ENCODE measurements at regions not wholly inside any gene's neighbourhood (a gene's known extent, or its start where the extent isn't known, plus 50 kb on each side); places are given as distances from the start of the nearest gene placed in this dataset.
"Not testable (repeated sequence)": the region's sequence is repeated elsewhere in the genome, so short reads cannot be mapped to it uniquely, and the experiment has no call there.

DNA sequence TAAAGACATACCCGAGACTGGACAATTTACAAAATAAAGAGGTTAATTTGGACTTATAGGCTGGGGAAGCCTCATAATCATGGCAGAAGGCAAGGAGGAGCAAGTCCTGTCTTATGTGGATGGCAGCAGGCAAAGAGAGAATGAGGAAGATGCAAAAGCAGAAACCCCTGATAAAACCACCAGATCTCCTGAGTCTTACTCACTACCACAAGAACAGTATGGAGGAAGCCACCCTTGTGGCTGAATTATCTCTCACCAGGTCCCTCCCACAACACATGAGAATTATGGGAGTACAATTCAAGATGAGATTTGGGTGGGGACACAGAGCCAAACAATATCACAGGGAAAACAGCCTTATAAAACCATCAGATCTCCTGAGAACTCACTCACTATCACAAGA, 61.6 kb upstream of the DCLK2 start:
- H3K4me1 ChIP-seq (ENCODE audit: control insufficient read depth, insufficient read depth, low read length); H3K27ac ChIP-seq (ENCODE audit: low read length); H3K27me3 ChIP-seq (ENCODE audit: control insufficient read depth, insufficient read depth, low read length); H3K9me3 ChIP-seq (replicated peaks; ENCODE audit: control insufficient read depth, low read depth, low read length); DNase-seq; H3K4me3 ChIP-seq (ENCODE audit: low read length); H3K36me3 ChIP-seq (ENCODE audit: control insufficient read depth, insufficient read depth, low read length): not testable (repeated sequence)
- WGBS (ENCODE audit: insufficient coverage) = no CpG with 5 or more reads among the region's 1 CpG

DNA sequence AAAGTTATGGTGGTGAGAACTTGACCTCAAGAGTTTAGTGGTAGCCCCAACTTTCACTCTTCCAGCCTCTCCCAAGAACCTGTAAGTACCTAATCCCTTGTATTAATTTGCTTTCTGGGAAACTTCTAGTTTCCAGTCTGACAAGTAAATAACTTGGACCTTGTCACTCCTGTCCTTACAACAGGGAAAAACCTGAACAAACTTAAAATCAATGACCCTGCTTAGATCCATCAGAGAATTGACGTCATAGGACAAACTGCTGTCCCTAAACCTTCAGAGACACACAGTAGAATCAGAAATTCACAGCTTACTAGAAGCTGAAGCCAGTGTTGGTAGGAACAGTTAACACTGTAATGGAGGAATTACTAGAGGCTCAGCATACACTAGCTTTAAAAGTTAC, 60.0 kb upstream of the DCLK2 start:
- no peak for DNase-seq
- Histone ChIP-seq H3K4me1 (ENCODE audit: control insufficient read depth, insufficient read depth, low read length) (no peaks in the 10 kb centered on the region), H3K36me3 (ENCODE audit: control insufficient read depth, insufficient read depth, low read length) (no peaks in the 10 kb centered on the region), H3K4me3 (ENCODE audit: low read length) (no peak overlapping the region), H3K27ac (ENCODE audit: low read length) (no peak overlapping the region), H3K9me3 (replicated peaks; ENCODE audit: control insufficient read depth, low read depth, low read length) (no peaks in the 10 kb centered on the region), H3K27me3 (ENCODE audit: control insufficient read depth, insufficient read depth, low read length) (no peaks in the 10 kb centered on the region)
- WGBS (ENCODE audit: insufficient coverage) = no CpG with 5 or more reads among the region's 1 CpG

DNA sequence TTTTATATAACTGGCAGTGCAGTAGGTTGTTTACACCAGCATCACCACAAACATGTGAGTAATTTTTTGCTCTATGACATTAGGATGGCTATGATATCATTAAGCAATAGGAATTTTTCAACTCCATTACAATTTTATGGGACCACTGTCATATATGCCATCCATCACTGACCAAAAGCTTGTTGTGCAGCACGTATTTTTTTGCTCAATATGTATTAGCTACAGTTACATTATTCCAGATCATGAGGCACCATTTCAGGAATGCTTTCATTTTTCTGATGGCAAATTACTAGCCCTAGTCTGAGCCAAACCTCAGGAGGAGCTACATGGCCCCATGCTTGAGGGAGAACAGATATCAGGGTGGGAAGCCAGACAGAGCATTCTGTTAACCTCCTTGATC, 56.8 kb upstream of the DCLK2 start:
- Histone ChIP-seq H3K27me3 (ENCODE audit: control insufficient read depth, insufficient read depth, low read length) (no peaks in the 10 kb centered on the region), H3K27ac (ENCODE audit: low read length) (no peak overlapping the region), H3K9me3 (replicated peaks; ENCODE audit: control insufficient read depth, low read depth, low read length) (peaks cover 2% of the 10 kb centered on the region), H3K36me3 (ENCODE audit: control insufficient read depth, insufficient read depth, low read length) (no peaks in the 10 kb centered on the region), H3K4me3 (ENCODE audit: low read length) (no peak overlapping the region), H3K4me1 (ENCODE audit: control insufficient read depth, insufficient read depth, low read length) (no peaks in the 10 kb centered on the region)
- WGBS (ENCODE audit: insufficient coverage) = no CpG with 5 or more reads among the region's 1 CpG
- DNase-seq = no peak

DNA sequence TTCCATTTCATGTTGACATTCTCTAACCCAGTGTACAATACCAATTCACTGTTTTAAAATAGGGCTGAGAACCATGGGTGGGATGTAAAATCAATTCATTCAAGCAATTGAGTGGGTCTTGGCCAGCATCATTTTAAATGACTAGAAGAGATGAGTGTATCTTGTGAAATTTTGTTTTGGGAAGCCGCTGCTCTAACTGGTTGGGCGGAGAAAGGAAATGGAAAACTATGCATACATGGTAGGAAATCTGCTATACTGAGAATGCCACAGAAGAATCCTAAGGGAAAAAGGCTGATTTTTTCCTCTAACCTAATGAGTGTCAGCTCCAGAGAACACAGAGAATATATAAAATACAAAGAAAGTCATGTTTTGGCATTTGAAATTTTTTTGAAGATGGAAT, 54.8 kb upstream of the DCLK2 start:
- H3K36me3 ChIP-seq (ENCODE audit: control insufficient read depth, insufficient read depth, low read length) = no peaks in the 10 kb centered on the region
- WGBS (ENCODE audit: insufficient coverage) = no CpG with 5 or more reads among the region's 2 CpGs
- H3K4me1 ChIP-seq (ENCODE audit: control insufficient read depth, insufficient read depth, low read length) = no peaks in the 10 kb centered on the region
- no peak overlapping the region for H3K27ac ChIP-seq (ENCODE audit: low read length)
- peak; percentile 80 for DNase-seq
- peaks cover 12% of the 10 kb centered on the region for H3K9me3 ChIP-seq (replicated peaks; ENCODE audit: control insufficient read depth, low read depth, low read length)
- H3K27me3 ChIP-seq (ENCODE audit: control insufficient read depth, insufficient read depth, low read length) = no peaks in the 10 kb centered on the region
- no peak overlapping the region for H3K4me3 ChIP-seq (ENCODE audit: low read length)

DNA sequence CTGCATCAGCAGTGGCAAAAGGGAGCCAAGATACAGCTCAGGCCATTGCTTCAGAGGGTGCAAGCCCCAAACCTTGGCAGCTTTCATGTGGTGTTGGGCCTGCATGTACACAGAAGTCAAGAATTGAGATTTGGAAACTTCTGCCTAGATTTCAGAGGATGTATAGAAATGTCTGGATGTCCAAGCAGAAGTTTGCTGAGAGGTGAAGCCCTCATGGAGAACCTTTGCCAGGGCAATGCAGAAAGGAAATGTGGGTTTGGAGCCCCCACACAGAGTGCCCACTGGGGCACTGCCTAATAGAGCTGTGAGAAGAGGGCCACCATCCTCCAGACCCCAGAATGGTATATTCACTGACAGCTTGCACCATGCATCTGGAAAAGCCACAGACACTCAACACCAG, 51.3 kb upstream of the DCLK2 start:
- H3K27ac ChIP-seq (ENCODE audit: low read length); H3K4me1 ChIP-seq (ENCODE audit: control insufficient read depth, insufficient read depth, low read length): not testable (repeated sequence)
- peaks cover 12% of the 10 kb centered on the region for H3K9me3 ChIP-seq (replicated peaks; ENCODE audit: control insufficient read depth, low read depth, low read length)

More for the DNA sequence above, 51.3 kb upstream of the DCLK2 start:
- H3K4me3 ChIP-seq (ENCODE audit: low read length); DNase-seq; H3K27me3 ChIP-seq (ENCODE audit: control insufficient read depth, insufficient read depth, low read length); H3K36me3 ChIP-seq (ENCODE audit: control insufficient read depth, insufficient read depth, low read length): not testable (repeated sequence)

Measured in muscle of leg (tissue), 3 donors.